Renal cortical epithelial cell (primary cell): ENCODE measurements at regions not wholly inside any gene's neighbourhood (a gene's known extent, or its start where the extent isn't known, plus 50 kb on each side); places are given as distances from the start of the nearest gene placed in this dataset.
A peak's percentile ranks its signal among the peaks of the same experiment; 100 is the strongest.

Experiments used
- DNase-seq: peaks from one replicate; pipeline ENCODE4 v3.0.0-alpha.2; 2011; ENCODE audit warnings: low read depth

- no peak for DNase-seq
Observed at GRCh38 chr15:39447881-39448280, 133.0 kb upstream of the THBS1 start.

- DNase-seq = peak; percentile 13
Observed at GRCh38 chr15:39448409-39448808, 132.5 kb upstream of the THBS1 start.

GRCh38 chr15:39451121-39451688, 129.7 kb upstream of the THBS1 start:
- no peak for DNase-seq

GRCh38 chr15:39451871-39452270, 129.0 kb upstream of the THBS1 start:
- DNase-seq = no peak

- DNase-seq = no peak
Observed at GRCh38 chr15:39453620-39454019, 127.3 kb upstream of the THBS1 start.

- peak; percentile 18 for DNase-seq
Observed at GRCh38 chr15:39454189-39454986, 126.5 kb upstream of the THBS1 start.

- peak; percentile 17 for DNase-seq
Observed at GRCh38 chr15:39455471-39455991, 125.3 kb upstream of the THBS1 start.

- DNase-seq = no peak
Observed at GRCh38 chr15:39456159-39456558, 124.7 kb upstream of the THBS1 start.

GRCh38 chr15:39456582-39457330, 124.1 kb upstream of the THBS1 start:
- DNase-seq = no peak

- DNase-seq = no peak
Observed at GRCh38 chr15:39458131-39458530, 122.7 kb upstream of the THBS1 start.

- no peak for DNase-seq
Observed at GRCh38 chr15:39459548-39459947, 121.3 kb upstream of the THBS1 start.

- no peak for DNase-seq
Observed at GRCh38 chr15:39460748-39461147, 120.1 kb upstream of the THBS1 start.

GRCh38 chr15:39461536-39462130, 119.2 kb upstream of the THBS1 start:
- DNase-seq = no peak

GRCh38 chr15:39462691-39463090, 118.2 kb upstream of the THBS1 start:
- DNase-seq = no peak

- DNase-seq = no peak
Observed at GRCh38 chr15:39465843-39466749, 114.8 kb upstream of the THBS1 start.

- no peak for DNase-seq
Observed at GRCh38 chr15:39466750-39467105, 114.2 kb upstream of the THBS1 start.

- no peak for DNase-seq
Observed at GRCh38 chr15:39468331-39468730, 112.5 kb upstream of the THBS1 start.

- DNase-seq = no peak
Observed at GRCh38 chr15:39468828-39469227, 112.1 kb upstream of the THBS1 start.

GRCh38 chr15:39471785-39472574, 108.9 kb upstream of the THBS1 start:
- DNase-seq = no peak

- no peak for DNase-seq
Observed at GRCh38 chr15:39472621-39473297, 108.1 kb upstream of the THBS1 start.
